ENCODE measurements at regions not wholly inside any gene's neighbourhood (a gene's known extent, or its start where the extent isn't known, plus 50 kb on each side); places are given as distances from the start of the nearest gene placed in this dataset.

DNA sequence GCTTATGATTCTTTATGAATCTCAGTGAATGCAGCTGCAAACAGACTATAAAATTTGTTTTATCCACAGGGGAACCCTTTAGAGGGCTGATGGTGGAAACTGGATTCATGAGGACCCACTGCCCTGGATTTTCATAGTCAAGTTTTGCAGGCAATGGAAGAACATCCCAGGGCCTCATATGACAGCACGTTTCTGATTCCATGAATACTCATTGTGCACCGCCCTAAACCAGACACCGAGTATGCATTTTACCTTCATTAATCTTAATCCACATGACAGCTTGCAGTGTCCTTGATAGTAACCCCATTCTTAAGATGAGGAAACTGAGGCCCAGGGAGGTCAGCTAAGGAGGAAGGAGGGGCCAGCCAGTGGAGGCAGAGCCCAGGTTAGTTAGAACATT lies 270.4 kb downstream of the PREX1 start:
- TF ChIP-seq FOXM1 (IDR thresholded peaks at IDR 0.05; ENCODE audit: borderline replicate concordance, low read depth), result no peak
- TF ChIP-seq, protein P1, sequence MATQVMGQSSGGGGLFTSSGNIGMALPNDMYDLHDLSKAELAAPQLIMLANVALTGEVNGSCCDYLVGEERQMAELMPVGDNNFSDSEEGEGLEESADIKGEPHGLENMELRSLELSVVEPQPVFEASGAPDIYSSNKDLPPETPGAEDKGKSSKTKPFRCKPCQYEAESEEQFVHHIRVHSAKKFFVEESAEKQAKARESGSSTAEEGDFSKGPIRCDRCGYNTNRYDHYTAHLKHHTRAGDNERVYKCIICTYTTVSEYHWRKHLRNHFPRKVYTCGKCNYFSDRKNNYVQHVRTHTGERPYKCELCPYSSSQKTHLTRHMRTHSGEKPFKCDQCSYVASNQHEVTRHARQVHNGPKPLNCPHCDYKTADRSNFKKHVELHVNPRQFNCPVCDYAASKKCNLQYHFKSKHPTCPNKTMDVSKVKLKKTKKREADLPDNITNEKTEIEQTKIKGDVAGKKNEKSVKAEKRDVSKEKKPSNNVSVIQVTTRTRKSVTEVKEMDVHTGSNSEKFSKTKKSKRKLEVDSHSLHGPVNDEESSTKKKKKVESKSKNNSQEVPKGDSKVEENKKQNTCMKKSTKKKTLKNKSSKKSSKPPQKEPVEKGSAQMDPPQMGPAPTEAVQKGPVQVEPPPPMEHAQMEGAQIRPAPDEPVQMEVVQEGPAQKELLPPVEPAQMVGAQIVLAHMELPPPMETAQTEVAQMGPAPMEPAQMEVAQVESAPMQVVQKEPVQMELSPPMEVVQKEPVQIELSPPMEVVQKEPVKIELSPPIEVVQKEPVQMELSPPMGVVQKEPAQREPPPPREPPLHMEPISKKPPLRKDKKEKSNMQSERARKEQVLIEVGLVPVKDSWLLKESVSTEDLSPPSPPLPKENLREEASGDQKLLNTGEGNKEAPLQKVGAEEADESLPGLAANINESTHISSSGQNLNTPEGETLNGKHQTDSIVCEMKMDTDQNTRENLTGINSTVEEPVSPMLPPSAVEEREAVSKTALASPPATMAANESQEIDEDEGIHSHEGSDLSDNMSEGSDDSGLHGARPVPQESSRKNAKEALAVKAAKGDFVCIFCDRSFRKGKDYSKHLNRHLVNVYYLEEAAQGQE (IDR thresholded peaks at IDR 0.05; ENCODE audit: low read depth), result no peak
- no peak for TF ChIP-seq EP300 (IDR thresholded peaks at IDR 0.05; ENCODE audit: borderline replicate concordance)
- TF ChIP-seq YY1 (IDR thresholded peaks at IDR 0.05; ENCODE audit: low read depth), result no peak
- TF ChIP-seq RAD21 (IDR thresholded peaks at IDR 0.05; ENCODE audit: low read depth), result no peak
- TF ChIP-seq TCF12 (IDR thresholded peaks at IDR 0.05; ENCODE audit: low read depth), result no peak
- no peak for TF ChIP-seq ZBTB7A (IDR thresholded peaks at IDR 0.05; ENCODE audit: low read depth)
- TF ChIP-seq, protein P2, sequence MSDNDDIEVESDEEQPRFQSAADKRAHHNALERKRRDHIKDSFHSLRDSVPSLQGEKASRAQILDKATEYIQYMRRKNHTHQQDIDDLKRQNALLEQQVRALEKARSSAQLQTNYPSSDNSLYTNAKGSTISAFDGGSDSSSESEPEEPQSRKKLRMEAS (IDR thresholded peaks at IDR 0.05), result no peak

All from Ishikawa (cell line).